GM18873 (cell line): ENCODE measurements at regions not wholly inside any gene's neighbourhood (a gene's known extent, or its start where the extent isn't known, plus 50 kb on each side); places are given as distances from the start of the nearest gene placed in this dataset.
"Not testable (repeated sequence)": the region's sequence is repeated elsewhere in the genome, so short reads cannot be mapped to it uniquely, and the experiment has no call there.

Experiments used
- ATAC-seq: cut with Tn5 transposase; IDR thresholded peaks from one replicate; pipeline ENCODE4 v1.9.1; 2021; ENCODE audit warnings: mild to moderate bottlenecking, moderate library complexity, moderate number of reproducible peaks; ENCODE audit not compliant: unreplicated experiment, low FRiP score

- ATAC-seq: no peak
These were observed 73.9 kb upstream of the UXS1 start for GRCh38 chr2:106267997-106268396.

- ATAC-seq: no peak
These were observed 67.8 kb upstream of the UXS1 start for GRCh38 chr2:106261871-106262321.

- ATAC-seq: not testable (repeated sequence)
These were observed 64.8 kb upstream of the UXS1 start for GRCh38 chr2:106258859-106259258.

GRCh38 chr2:106257830-106258229, 63.7 kb upstream of the UXS1 start:
- no peak for ATAC-seq

- ATAC-seq: no peak
These were observed 63.0 kb upstream of the UXS1 start for GRCh38 chr2:106257135-106257534.

- ATAC-seq: not testable (repeated sequence)
These were observed 55.2 kb upstream of the UXS1 start for GRCh38 chr2:106249157-106249828.

- not testable (repeated sequence) for ATAC-seq
These were observed 54.5 kb upstream of the UXS1 start for GRCh38 chr2:106248548-106249151.
